GM20000 (cell line): ENCODE measurements at regions not wholly inside any gene's neighbourhood (a gene's known extent, or its start where the extent isn't known, plus 50 kb on each side); places are given as distances from the start of the nearest gene placed in this dataset.

Source experiments
- DNase-seq: peaks from one replicate; pipeline ENCODE4 v3.0.0; 2012; ENCODE audit warnings: low spot score
- TF ChIP-seq, protein P1 (sequence below): IDR thresholded peaks from 2 replicates; pipeline ENCODE4 v1.5.1; 2012; ENCODE audit warnings: mild to moderate bottlenecking, control low read depth; ENCODE audit errors: extremely low read depth, missing control alignments

GRCh38 chr2:180578441-180578840, 402.0 kb upstream of the UBE2E3 start:
- DNase-seq = no peak
- TF ChIP-seq, protein P1, sequence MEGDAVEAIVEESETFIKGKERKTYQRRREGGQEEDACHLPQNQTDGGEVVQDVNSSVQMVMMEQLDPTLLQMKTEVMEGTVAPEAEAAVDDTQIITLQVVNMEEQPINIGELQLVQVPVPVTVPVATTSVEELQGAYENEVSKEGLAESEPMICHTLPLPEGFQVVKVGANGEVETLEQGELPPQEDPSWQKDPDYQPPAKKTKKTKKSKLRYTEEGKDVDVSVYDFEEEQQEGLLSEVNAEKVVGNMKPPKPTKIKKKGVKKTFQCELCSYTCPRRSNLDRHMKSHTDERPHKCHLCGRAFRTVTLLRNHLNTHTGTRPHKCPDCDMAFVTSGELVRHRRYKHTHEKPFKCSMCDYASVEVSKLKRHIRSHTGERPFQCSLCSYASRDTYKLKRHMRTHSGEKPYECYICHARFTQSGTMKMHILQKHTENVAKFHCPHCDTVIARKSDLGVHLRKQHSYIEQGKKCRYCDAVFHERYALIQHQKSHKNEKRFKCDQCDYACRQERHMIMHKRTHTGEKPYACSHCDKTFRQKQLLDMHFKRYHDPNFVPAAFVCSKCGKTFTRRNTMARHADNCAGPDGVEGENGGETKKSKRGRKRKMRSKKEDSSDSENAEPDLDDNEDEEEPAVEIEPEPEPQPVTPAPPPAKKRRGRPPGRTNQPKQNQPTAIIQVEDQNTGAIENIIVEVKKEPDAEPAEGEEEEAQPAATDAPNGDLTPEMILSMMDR = no peak

- TF ChIP-seq, protein P1 = no peak
- DNase-seq = no peak
Measured at GRCh38 chr2:180577567-180577966, 402.8 kb upstream of the UBE2E3 start.

DNA sequence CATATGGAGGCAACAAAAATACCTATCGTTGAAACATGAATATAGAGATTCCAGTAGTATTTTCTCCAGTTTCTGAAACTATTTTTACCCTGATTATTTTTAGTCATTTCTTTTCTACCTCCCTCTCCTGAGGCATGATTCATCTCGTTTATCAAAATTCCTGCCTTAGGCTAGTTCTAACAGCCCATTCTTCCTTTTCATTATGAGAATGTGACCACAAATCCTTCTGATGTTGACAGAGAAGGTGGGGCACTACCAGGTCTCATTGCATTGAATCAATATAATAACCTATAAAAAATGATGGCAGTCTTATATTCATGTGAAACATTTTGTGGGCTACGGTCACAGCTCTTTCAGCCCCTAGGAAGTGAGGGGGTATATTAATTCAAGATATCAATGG, 406.5 kb upstream of the UBE2E3 start:
- TF ChIP-seq, protein P1 = no peak
- DNase-seq = no peak

DNA sequence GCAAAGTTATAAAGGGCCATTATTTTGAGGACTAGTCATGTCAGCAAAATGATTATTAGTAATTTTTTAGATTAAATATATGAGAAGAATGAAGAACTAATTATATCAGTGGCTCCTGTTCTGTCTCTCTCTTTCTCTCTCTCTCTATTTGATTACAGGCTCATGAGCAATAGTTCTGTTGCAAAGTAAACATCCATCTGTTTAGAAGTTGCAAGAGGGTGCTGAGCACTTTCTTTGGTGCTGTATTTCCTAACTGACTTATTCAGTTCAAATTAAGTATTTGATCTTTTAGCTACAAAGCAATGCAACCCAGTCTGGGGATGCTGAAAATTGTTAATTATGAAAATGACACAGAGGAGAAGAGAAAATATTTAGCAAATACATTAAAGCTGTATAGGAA, 408.1 kb upstream of the UBE2E3 start:
- DNase-seq = no peak
- TF ChIP-seq, protein P1 = no peak

DNA sequence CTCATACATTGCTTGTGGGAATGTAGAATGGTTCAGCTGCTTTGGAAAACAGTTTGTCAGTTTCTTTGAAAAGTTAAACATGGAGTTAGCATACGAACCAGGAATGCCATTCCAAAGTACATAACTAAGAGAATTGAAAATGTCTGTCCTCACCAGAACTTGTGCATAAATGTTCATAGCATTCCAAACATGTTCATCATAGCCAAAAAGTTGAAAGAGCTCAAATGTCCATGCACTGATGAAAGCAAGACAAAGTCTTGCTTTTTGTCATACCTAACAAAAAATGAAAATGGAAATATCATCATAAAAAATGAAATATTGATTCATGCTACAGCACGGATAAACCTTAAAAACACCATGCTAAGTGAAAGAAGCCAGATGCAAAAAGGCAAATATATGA, 408.8 kb upstream of the UBE2E3 start:
- no peak for DNase-seq
- TF ChIP-seq, protein P1 = no peak

GRCh38 chr2:180570864-180571263, 409.5 kb upstream of the UBE2E3 start:
- no peak for DNase-seq

GRCh38 chr2:180564051-180564450, 416.4 kb upstream of the UBE2E3 start:
- TF ChIP-seq, protein P1 = no peak
- DNase-seq = no peak

More at GRCh38 chr2:180570864-180571263, 409.5 kb upstream of the UBE2E3 start:
- TF ChIP-seq, protein P1 = no peak
